CD4-positive, alpha-beta T cell treated with Interleukin-17A for 4 hours (primary cell): ENCODE measurements at regions not wholly inside any gene's neighbourhood (a gene's known extent, or its start where the extent isn't known, plus 50 kb on each side); places are given as distances from the start of the nearest gene placed in this dataset.

ENCODE experiments used
- DNase-seq: peaks from one replicate; pipeline ENCODE4 v3.0.0-alpha.2; 2020; ENCODE audit warnings: mixed read lengths

DNA sequence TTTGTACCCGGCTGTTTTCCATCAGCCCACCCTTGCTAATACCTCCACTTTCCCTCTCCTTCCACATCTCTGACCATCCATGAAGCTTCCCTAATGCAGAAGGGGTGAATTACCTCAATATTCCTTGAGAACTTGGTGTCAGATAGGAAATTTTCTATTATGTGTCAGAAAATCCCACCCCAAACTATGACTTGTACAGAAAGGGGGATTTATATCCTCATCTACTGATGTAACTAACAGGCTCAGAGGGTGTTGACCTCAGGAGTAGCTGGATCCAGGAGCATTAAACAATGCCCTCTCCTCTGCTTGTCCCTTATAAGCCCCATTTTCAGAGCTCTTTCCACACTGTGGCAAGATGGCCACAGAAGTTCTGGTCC, 242.8 kb upstream of the TLE3 start:
- no peak for DNase-seq

DNA sequence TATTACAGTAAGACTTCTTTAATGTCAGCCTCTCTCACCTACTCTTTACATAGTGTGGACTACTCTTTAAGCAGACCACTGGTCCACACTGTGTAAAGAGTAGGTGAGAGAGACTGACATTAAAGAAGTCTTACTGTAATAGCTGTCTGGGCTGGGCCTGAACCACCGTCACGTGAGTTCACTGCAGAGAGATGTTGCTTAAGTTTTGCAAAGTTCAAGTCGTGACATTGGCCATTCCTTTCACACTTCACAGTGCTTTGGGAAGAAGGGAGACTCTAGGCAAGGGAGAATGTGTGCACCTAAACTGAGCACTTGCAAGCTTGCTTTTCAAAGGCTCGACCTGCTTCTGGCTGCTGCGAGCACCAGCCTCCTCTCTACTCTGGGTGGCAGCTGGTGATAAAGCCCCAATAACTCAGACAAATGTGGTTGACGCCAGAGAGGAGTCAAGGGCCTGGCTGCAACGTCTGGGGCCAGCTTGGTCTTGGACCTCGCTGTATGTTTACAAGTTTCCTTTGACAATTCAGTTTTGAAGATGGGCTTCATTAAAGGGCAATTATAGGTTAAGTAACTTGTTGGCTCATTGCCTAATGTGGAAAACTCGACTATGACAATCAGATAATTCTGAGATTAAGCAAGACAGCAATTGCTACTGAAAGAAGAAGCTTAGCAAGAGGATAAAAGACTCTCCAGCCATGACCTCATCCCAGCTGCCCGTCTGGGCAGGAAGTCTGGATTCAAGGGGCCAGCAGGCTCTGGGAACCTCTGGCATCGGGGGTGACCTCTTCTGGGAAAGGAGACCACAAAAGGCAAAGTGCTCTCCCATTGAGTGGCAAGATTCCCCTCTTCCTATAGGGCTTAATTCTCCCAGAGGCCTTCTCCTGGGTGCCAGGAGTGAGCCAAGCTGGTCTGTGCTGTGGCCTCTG, 242.1 kb upstream of the TLE3 start:
- DNase-seq, result no peak

DNA sequence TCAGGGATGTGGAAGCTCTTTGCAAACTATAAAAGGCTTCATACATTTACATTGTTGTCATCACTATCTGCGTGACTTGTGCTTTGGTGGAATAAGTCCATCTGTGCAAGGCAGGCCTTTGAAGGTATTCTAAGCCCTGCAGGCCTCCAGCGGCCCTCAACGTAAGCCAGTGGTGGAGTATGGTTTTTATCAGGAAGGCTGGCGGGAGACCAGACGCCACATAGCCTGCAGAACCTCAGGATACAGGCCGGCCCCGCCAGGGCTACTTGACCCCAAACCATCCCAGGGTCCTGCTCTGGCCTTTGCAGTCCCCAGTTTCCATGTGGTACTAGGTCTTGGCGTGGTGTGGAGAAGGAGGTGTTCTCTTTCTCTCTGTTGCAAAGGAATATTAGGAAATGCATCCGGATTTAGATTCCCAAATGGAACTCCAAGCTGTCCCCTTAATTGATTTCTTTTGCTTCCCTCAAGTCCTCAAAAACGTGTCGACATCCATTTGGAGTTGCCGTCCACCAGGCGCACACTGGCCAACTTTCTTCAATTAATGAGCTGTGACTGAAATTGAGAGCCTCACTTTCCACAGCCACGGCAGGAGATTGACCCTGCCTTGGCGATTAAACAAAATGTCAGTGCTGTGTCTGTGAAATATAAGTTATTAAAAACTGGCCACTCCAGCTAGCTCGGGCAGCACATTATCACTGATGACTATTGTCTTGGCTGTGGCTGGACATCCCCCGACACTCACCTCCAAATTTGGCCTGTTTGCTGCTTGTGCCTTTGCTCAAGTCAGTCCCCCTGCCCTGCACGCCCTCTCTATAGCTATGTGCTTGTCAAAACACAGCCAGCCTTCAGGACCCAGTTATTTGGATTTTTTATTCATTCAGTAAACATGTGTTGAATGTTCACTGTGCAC, 239.8 kb upstream of the TLE3 start:
- no peak for DNase-seq

DNA sequence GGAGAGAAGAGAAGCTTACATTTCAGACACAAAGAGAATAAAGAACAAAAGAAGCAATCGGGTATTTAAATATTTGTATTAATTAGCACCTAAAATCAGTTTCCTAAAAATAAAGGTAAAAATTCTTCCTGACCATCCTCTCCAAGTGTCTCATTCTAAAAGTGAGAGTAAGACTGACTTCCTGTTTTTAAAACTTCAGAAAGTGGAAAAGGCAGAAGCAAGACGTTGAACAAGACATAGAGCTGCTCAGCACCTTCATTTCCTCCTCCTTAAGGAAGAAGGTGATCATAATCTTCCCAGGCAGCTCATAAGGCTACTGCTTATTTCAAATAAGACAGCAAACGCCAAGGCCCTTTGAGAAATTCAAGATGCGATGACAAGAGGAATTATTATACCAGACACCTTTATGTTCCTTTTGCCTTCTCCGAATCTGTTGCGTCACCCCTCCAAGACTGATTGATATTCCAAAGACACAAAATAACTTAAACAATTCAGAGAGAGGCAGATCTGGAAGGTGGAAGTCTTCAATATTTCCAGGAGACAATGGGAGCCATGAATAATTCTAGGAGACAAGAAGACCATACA, 238.8 kb upstream of the TLE3 start:
- no peak for DNase-seq

DNA sequence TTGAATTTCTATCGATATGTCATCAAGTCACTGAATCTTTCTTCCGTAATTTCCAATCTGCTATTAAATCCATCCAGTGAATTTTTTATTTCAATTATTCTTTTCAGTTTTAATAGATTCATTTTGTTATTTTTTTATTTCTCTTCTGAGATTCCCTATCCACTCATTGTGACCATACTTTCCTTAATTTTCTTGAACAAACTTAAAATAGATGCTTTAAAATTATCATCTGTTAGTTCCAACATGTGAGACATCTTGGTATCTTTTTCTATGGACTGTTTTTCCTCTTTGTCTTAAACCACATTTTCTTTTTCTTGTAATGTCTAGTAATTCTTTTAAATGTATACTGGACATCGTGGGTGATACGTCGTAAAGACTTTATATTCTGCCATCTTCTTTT, 236.6 kb upstream of the TLE3 start:
- DNase-seq, result no peak

DNA sequence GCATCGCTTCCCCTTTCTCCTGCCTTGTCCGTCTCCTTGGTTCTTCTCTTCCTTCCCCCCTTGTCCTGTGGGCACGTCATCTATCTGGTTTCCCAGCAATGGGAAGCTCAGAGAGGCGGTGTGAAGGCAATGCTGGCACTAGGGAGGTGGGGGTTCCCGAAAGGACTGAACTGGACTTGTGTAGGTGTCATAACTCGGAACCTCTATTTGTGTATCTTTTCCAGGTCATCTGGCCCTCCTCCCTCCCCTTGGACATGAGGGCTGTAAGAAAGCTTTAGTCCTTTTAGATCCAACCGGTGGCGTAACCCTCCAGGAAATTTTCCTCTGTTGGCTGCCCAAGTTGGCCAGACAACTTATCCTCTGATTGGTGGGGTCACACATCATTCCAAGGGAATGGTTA, 231.5 kb upstream of the TLE3 start:
- no peak for DNase-seq

DNA sequence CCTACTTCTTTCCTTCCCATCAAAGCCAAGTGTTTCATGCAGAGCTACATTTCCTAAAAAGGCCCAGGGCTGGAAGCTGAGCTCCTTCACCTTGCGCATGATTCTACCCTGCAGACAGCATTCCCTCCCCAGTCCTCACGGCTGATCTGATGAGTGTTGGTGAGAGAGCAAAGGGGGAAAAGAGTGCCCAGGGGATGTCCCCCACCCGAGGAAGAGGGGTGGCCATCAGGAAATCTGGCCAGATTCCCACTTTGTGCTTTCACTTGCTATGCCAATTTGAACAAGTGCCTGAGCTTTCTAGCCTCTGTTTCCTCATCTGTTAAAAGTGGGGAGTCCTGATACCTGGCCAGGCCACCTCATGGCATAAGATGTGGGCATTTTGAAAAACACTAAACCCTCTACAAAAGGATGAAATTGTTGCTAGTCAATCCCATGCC, 231.0 kb upstream of the TLE3 start:
- no peak for DNase-seq

DNA sequence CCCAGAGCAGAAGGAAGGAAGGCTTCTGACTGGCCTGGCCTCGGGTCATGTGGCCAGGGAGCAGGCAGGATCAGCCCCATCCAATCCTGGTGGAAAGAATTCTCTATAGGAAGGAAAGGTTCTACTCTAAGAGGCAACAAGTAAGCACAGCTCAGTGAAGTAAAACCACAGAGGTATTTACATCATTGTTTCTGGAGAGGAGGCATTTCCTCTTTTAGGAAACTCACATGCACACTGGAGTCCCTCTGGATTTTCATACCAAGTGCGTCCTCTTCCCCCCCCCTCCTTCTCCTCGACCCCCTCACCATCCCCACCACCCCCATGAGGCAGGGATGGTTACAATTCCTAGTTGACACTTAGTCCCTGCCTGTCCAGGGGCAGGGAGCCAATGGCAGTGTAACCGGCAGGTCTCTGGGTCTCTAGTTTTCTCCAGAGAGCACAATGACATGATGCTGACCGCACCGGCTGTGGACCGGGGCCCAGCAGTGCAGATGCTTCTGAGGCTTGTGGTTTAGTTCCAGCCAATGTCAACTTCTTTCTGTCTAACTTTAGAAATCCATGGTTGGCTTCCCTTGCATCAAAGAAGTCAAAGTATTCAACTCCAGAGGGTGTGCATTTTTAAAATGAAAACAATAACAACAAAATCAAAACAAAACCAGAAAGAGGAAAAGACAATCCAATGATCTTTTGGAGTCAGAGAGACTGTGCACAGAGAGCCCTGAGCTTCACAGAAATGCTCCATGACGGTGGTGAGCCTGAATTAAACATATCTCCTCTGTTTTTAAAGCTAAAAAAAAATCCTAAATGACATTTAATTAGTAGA, 230.3 kb upstream of the TLE3 start:
- no peak for DNase-seq

DNA sequence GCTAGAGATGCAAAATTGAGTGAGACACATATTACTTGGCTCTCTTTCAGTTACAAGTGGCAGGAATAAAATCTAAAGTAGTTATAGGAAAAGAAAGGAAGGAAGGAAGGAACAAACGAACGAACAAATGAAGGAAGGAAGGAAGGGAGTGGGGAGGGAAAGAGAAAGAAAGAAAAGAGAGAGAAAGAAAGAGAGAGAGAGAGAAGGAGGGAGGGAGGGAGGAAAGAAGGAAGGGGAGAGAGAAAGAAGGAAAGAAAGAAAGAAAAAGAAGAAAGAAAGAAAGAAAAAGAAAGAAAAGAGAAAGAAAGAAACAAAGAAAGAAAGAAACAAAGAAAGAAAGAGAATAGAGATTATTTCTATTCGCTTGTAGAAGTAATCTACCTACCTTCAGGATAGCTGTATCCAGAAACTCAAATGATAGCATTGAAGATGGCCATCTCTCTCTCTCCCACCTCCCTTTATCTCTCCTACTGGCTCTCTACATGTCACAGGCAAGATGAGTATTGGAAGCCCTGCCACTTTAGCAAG, 229.7 kb upstream of the TLE3 start:
- no peak for DNase-seq

DNA sequence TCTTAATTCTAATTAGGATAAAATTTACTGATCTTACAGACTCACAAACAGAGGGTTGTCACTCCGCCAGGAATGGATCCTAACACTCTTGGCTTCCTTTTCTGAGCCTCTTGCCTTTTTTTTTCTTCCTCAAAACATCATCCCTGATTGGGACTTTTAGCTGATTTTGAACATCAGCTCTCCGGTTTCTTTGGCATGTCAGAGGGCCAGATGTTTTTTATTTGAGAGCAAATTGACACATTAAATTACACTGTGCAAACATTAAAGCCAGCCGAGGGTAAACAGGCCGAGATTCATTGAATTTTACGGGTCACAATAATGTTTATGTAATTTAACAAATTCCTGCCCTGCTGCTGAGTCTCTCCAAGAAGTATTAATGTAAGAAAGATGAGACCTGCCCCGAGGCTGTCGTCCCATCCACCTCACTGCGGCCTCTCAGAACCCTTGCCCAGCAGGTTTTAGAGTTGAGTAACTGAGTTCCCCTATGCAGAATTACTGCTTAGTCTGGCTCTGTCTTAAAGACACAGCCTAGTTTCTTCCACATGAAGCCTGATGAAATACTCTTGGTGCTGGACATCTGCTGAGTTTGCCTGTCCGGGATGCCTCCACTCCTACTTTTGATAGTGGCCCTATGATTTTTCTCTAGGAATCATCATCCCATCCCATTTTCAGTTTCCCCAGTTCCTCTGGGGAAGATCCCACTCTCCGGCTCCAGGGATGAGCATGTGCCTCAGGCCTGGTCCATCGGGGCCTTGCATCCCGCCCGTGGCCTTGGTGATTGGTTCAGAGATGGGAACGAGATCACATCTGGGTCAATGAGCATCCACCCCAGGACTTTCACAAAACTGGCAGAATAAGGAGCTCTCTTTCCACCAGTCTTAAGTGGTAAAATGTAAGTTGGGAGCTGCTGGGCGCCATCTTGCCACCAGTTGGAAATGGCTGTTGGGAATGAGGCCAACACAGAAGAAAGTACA, 226.6 kb upstream of the TLE3 start:
- DNase-seq, result no peak

DNA sequence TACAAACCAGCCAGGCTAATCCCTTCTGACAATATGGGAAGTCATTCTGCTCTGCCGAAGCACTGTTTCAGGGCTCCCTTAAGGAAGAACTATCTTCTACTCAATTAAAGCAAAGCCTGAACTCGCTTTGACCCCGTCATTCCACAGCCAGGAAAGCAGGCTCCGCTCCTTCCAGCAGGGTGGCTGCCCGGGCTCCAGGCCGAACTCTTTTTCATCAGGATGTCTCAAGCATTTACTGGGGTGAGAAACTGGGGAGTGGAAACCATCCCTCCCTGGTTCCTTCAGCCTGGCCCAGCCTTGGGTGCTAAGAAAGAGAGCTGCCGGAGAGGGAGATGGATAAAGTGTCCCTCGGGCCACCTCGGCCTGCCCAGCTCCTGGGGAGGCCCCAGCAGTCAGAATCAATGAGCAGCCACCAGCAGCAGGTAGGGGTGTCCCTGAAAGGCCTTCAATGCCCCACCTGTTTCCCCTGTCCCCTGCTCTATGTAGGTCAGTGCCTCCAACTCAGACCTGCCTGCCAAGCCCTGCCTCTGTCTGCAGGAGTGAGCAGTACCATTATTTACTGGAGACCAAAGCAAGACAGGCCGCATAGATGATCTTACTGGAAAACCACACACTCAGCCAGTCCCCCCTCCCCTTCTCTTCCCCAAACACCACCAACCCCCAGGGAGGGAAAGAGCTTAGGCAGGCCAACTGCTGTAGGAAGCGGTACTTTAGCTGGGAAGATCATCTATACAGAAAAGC, 225.6 kb upstream of the TLE3 start:
- no peak for DNase-seq

DNA sequence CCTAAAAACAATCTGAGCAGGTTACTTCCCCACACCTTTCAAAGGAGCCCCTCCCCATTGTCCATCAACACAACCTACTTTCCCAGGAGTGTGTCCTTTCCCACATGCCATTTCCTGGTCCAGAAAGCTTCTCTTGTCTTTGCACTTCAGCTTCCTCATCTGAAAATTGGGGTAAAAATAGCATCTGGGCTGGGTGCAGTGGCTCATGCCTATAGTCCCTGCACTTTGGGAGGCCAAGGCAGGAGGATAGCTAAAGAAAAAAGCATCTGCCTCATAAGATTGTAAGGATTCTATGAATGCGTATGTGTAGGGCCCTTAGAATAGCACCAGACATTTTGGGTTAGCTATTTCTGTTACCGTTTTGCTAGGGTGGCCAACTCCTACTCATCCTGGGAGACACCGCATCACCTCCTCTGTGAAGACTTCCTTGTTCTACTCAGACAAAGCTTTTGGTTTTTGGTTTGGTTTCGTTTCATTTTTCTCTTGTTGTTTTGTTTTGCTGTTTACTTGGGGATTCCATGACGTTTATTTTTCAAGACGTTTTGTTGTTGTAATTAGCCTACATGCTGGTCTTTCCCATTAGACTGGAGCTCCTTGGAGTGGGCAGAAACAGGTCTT, 224.4 kb upstream of the TLE3 start:
- no peak for DNase-seq

DNA sequence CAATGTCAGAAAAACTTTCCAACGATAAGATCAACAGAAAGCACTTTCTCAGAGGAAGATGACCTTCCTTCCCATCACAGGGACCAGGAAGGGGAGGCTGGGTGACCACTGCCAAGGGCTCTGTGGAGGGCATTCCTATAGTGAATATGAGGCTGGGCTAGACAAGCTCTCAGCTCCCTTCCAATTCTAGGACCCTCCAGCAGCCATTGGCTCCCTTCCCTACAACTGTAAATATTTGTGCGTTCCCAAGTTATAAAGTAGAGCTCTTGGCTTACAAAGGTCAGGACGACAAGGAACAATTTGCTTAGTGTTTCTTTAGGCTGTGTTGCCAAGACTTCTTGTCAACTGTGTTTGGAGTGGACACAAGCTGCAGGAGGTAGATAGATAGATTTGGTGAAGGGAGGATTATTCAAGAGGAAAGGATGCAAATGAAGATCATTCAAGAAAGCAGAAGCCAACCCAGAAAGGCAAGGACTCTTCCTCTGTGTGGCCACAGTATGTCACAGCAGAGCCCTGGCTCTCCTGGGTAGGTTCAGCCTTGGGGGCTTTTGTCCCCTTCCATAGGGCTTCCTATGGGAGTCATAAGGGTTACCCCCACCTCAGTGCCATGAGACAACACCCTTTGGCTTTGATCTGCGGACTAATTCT, 223.6 kb upstream of the TLE3 start:
- no peak for DNase-seq

DNA sequence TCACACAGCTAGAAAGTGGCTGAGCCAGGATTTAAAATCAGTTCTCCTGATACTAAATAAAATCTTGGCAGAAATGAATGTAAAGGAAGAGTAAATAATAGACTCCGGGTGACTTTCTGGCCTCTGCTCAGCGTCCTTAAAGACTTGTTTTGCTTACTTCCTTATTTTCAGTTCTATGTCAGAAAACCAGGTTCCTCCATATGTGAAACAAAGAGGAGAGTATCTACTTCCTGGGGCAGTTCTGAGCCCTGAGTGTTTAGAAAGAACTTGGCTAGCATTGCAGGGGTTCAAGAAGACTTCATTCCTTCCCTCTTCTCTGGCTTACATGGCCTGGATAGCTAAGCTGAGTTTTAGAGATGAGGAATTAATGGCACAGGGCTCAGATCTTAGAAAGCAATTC, 222.8 kb upstream of the TLE3 start:
- no peak for DNase-seq

DNA sequence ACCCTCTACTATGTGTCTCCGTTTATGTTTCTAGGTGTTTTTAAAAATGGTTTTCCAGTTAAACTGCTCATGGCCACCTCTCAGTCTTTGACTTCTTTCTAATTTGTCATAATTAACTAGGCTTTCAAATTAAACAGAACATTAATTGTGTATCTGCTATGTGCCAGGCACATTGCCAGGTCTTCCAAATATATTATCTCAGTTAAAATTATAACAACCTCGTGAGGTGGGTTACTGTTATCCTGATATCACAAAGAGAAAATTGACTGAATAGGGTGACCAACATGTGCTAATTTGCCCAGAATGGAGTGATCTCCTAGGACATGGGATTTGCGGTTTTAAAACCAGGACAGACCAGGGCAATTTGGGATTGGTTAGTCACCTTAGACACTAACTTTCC, 222.4 kb upstream of the TLE3 start:
- DNase-seq, result no peak

DNA sequence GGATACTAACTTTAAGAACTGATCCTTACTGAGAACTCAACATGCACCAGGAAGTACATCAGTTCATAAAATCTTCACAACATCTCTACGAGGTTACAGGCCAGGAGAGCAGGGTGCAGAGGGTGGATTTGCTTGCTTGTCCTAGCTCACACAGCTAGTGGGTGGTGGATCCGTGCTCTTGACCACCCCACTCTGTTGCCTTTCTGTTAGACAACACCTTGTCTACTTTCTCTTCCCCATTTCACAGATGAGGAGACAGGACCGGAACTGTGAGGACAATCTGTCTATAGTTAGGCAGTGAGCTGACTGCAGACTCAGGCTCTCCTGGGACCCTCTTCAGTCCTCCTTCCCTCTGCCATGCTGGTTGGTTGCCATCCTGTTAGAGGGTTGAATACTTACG, 221.7 kb upstream of the TLE3 start:
- DNase-seq, result no peak

DNA sequence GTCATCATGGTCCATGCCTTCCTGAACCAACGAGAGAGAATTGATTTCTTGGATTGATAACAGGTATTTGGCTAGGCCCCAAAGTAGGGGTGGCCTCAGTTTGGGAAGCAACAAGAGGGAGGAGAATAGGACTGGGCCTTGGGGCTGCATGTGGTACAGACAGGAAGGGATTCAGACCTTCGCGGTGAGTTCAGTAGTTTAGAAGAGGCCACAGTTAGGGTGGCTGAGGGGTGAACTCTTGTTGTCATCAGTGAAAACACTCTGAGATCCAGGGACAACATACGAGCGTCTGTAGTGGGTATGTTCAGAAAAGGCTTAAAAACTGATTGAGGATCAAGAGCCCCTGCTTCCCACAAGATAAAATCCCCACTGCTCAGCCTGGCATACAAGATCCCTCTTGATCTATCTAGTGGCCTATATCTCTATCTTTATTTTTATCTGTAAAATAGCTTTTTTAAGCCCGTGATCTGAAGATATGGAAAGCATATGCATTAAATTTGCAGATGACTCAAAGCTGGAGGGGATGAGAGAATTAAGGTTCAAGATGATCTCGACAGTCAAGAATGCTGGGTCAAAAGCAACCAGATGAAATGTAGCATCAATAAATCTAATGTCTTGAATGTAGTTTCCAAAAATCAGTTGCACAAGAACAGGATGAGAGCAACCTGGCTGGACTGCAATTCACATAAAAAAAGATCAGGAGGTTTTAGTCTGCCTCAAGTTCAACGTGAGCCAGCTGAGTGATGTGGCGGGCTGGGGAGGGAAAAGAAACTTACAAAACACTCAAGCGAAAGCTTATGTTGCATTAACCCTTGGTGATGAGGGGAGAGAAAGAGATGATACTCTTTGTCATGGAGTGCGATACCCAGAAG, 221.1 kb upstream of the TLE3 start:
- no peak for DNase-seq

DNA sequence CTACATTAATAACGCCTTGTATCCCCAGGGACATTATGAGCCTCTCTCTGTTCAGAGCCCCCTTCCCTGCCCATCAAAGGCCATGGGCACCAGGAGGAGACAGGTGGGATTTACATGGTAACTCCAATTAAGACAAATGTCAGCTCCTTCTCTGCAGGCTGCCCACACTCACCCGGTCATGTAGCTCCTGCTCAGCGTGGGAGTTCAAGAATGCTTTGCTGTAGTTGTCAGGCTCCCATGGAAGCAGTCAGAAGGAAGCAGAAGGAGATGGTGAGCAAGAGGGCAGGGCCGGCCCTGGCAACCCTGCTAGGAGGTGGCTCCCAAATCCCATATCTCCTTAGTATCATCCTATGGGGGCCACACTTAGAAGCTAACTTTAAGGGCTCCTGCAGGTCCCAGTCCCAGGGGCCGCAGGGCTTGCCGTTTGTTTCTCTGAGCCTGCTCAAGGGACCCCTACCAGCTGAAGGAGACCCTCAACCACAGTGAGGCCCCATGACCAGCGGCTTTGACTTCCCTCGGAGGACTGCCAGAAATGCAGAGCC, 218.4 kb upstream of the TLE3 start:
- DNase-seq, result no peak
